Mesenteric fat pad (tissue), 1 donor: ENCODE measurements at regions not wholly inside any gene's neighbourhood (a gene's known extent, or its start where the extent isn't known, plus 50 kb on each side); places are given as distances from the start of the nearest gene placed in this dataset.
"Not testable (repeated sequence)": the region's sequence is repeated elsewhere in the genome, so short reads cannot be mapped to it uniquely, and the experiment has no call there.

Source experiments
- DNase-seq: peaks from one replicate; pipeline ENCODE4 v3.0.0-alpha.2; 2020; ENCODE audit warnings: low spot score
- donor health status: DM: yes; HTN: yes; CAD: no.

GRCh38 chr9:31347082-31347617, 1037.3 kb upstream of the ACO1 start:
- DNase-seq = no peak

GRCh38 chr9:31355159-31355882, 1029.1 kb upstream of the ACO1 start:
- no peak for DNase-seq

DNA sequence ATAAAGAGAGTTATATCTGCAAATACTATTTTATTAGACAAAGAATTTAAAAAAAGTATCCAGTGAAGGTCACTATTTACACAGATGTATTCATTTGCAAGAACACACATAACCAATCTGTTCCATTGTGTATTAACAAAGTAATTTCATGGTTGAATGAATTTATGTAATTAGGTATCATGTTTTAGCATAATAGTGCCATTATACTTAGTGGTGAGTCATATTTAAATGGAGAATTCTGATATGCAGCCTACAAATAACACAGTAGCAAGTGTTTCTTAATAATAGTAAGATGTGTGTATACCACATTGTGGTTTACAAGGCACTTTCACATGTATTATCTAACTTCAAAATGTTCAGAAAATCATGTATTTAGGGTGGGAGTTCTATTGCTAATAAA, 1028.5 kb upstream of the ACO1 start:
- no peak for DNase-seq

DNA sequence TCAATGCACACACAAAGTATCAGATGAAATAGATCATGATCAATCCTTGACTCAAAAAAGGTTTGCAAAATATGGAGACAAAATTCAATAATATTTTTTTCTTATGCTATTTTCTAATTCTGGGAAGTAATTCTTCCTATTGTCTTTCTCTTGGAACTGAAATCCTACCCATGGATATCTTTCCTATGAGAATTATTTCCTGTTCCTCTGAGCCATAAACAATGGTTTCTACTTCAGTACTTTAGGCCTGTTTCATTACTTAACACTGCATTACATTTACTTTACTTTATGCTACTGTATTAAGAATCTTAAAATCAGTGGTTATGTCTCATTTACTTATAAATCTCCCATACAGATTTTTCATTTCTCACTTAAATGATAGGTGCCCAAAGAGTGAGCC, 1025.4 kb upstream of the ACO1 start:
- DNase-seq = no peak

DNA sequence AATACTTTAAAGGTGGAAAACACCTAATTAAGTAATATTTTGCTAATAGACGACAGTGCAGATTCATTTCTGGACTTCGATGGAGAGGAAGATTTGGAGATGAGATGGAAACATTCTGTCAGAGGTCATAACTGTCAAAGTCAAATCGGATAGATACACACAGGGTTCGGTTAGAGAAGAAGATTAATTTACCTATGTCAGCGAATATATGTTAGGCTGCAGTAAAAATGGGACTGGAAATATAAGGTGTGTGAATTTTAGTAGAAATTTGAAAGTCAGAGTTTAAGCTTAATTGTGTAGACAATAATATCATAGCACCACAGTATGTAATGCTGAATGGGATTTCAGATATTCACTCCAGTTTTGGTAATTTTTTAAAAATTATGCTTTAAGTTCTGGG, 1020.3 kb upstream of the ACO1 start:
- no peak for DNase-seq

- no peak for DNase-seq
These were observed 1011.5 kb upstream of the ACO1 start for GRCh38 chr9:31372799-31373587.

GRCh38 chr9:31377358-31377757, 1007.1 kb upstream of the ACO1 start:
- DNase-seq = no peak

- DNase-seq = no peak
These were observed 995.8 kb upstream of the ACO1 start for GRCh38 chr9:31388660-31389059.

DNA sequence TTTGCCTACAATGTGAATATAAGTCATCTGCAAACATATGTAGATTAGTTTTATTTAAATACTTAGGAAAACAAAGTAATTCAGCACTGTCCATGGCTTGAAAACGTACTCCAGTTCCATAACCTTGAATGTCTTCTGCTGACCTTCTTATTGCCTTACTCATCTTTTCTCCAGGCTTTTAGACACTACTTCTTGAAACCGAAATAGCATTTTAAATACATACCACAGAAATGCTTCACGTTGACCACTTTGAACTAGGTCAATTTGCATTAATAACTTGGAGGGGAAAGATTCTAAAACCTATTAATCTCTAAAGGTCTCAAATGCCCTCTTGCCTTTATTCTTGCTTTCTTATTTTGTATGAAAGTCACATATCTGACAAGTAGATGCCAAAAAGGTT, 995.4 kb upstream of the ACO1 start:
- DNase-seq = no peak

DNA sequence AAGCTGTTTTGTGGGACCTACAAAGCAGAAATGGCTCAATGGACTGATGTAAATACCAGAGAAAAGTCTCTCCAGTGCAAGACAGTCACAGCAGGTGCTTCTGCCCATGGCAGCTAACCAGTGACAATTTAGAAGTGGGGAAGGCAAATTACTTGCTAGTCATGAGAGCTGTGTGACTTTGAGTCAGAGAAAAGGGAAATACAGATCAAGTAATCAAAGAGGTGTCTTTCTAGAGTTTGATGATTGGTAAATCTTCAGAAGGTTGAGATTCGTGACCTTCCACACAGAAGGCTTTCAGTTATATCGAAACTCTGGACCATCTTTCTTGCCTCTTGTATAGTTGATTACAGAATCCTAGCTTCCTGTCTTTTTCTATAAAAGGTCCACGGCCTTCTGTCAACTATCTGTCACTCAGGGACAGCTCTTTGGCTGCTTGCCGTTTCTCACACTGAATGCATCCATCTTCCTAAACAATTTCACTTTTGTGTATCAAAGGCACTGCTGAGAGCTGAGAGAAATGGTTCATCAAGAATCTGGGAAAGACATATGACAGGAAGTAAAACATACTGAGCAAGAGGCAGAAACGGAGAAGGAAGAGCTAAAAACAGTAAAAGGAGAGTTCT, 993.9 kb upstream of the ACO1 start:
- DNase-seq = no peak

- DNase-seq = no peak
These were observed 991.2 kb upstream of the ACO1 start for GRCh38 chr9:31393240-31393639.

- no peak for DNase-seq
These were observed 990.4 kb upstream of the ACO1 start for GRCh38 chr9:31394015-31394473.

GRCh38 chr9:31412081-31412480, 972.4 kb upstream of the ACO1 start:
- no peak for DNase-seq

GRCh38 chr9:31415164-31415563, 969.3 kb upstream of the ACO1 start:
- no peak for DNase-seq

DNA sequence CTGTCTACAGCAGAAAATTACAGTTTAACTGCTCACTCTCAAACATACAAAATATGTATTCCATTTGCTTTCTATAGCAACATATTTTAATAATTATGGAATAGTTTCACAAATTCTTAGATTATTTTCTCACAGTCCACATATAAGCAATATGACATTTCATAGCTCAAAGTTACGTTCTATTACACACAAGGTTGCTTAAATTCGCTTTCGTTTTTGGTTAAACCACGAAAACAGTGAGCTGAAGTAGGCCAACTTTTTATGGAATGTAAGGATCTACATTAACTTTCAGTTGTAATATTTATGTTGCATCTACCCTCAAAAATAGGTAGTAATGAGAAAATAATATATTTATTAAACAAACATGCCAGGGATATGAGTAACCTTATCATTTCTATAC, 966.0 kb upstream of the ACO1 start:
- DNase-seq = no peak

DNA sequence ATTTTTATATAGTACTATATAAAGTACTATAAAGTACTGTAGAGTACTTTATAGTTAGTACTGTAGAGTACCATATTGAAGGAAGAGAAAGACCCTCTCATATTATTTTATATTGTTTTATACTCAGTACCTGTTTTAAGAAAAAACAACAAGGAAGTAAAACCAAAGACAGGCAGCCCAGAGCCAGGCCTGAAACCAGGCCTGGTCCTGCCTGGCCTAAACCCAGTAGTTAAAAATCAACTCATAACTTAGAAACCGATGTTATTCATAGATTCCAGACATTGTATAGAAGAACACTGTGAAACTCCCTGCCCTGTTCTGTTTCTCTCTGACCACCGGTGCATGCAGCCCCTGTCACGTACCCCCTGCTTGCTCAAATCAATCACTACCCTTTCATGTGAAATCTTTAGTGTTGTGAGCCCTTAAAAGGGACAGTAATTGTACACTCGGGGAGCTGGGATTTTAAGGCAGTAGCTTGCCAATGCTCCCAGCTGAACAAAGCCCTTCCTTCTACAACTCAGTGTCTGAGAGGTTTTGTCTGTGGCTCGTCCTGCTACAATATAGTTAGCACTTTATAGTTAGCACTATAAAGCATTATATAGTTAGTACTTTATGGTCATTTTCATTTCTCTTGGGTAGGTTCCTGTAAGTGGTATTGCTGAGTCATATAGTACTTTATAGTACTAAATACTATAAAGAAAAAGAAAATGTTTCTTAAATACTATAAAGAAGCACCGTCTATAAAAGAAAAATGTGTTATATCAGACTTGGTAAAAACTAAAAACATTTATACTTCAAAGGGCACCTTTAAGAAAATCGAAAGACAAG, 940.6 kb upstream of the ACO1 start:
- DNase-seq = not testable (repeated sequence)

DNA sequence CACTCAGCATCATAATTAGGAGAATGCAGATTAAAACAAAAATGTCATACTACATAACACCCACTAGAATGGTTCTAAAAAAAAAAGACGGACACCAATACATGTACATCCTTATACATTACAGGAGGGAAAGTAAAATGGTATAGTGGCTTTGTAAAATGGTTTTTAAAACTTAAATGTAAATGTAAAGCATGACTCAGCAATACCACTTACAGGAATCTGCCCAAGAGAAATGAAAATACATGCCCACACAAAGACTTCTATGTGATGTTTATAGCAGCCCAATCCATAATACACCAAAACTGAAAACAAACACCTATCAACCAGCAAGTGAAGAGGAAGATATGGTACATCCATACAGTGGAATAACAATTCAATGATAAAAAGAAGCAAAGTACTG, 939.1 kb upstream of the ACO1 start:
- no peak for DNase-seq

GRCh38 chr9:31445960-31446359, 938.5 kb upstream of the ACO1 start:
- DNase-seq = no peak

GRCh38 chr9:31467075-31467474, 917.4 kb upstream of the ACO1 start:
- DNase-seq = no peak

DNA sequence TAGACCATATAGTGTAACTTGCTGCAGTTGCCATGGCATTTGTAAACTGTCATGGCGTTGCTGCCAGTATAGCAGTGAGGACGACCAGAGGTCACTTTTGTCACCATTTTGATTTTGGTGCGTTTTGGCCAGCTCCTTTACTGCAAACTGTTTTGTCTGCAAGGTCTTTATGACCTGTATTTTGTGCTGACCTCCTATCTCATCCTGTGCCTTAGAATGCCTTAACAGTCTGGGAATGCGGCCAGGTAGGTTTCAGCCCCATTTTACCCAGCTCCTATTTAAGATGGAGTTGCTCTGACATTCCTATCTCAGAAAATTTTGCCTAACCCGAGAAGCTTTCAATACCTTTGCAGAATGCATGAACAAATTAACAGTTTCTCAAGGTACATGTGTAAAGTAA, 914.4 kb upstream of the ACO1 start:
- DNase-seq = no peak

DNA sequence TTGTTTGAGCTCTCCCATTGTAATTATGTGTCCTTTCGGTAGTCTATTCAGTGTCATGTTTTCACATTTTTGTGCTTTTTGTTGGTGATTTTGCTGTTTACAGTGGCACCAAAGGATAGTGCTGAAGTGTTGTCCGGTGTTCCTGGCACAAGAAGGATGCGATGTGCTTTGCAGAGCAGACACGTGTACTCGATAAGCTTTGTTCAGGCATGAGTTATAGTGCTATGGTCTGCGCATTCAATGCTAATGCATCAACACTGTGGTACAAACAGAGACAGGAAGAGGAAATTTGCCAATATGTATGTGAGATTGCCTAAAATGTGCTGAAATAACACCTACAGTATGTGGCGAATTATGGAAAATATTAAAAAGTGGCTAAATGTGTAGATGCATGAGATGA, 913.4 kb upstream of the ACO1 start:
- no peak for DNase-seq
